ENCODE measurements at regions not wholly inside any gene's neighbourhood (a gene's known extent, or its start where the extent isn't known, plus 50 kb on each side); places are given as distances from the start of the nearest gene placed in this dataset.
"Not testable (repeated sequence)": the region's sequence is repeated elsewhere in the genome, so short reads cannot be mapped to it uniquely, and the experiment has no call there.

DNA sequence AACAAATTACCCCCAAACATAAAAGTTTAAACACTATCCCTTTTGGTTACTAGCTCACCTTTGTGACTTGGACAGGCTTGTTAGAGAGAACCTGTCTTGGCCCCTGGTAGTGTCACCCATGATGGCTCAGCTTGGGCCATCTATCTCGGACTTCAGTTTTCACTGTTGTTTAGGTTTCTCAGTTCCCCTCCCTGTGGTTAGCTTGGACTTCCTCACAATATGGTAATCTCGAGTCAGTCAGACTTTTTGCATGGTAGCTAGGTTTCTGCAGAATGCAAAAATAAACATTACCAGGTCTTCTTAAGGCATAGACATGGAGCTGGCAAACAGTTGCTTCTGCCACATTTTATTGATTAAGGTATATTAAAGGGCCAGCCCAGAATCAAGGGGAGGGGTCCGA is 324.3 kb upstream of the RORB start:
- TF ChIP-seq, protein P1, sequence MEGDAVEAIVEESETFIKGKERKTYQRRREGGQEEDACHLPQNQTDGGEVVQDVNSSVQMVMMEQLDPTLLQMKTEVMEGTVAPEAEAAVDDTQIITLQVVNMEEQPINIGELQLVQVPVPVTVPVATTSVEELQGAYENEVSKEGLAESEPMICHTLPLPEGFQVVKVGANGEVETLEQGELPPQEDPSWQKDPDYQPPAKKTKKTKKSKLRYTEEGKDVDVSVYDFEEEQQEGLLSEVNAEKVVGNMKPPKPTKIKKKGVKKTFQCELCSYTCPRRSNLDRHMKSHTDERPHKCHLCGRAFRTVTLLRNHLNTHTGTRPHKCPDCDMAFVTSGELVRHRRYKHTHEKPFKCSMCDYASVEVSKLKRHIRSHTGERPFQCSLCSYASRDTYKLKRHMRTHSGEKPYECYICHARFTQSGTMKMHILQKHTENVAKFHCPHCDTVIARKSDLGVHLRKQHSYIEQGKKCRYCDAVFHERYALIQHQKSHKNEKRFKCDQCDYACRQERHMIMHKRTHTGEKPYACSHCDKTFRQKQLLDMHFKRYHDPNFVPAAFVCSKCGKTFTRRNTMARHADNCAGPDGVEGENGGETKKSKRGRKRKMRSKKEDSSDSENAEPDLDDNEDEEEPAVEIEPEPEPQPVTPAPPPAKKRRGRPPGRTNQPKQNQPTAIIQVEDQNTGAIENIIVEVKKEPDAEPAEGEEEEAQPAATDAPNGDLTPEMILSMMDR (conservative IDR thresholded peaks at IDR 0.05; ENCODE audit: low read depth, low read length) = no peak
- no peak overlapping the region for H3K4me3 ChIP-seq (ENCODE audit: low read depth, low read length)

DNA sequence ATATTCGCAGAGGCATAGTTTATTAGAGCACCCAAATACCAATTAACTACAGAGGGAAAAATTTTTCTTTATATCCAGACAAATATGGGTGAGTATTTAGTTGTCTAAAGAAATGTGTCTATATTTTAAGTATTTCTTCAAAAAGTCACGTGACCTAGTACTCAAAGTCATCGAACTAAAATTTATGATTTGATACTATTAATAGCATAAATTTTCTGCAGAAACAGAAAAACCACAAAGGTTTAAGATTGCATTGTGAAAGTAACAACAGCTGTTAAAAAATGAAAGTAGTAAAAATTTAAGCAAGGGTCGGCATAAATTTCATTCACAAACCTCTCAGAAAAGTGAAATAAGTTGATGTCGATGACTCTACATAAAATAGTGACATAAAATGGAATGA is 323.9 kb upstream of the RORB start:
- DNase-seq (ENCODE audit: low read depth) = no peak
- H3K4me3 ChIP-seq (ENCODE audit: low read depth, low read length) = no peak overlapping the region
- TF ChIP-seq, protein P1 (conservative IDR thresholded peaks at IDR 0.05; ENCODE audit: low read depth, low read length) = no peak

More for the DNA sequence above, 324.3 kb upstream of the RORB start:
- no peak for DNase-seq (ENCODE audit: low read depth)

DNA sequence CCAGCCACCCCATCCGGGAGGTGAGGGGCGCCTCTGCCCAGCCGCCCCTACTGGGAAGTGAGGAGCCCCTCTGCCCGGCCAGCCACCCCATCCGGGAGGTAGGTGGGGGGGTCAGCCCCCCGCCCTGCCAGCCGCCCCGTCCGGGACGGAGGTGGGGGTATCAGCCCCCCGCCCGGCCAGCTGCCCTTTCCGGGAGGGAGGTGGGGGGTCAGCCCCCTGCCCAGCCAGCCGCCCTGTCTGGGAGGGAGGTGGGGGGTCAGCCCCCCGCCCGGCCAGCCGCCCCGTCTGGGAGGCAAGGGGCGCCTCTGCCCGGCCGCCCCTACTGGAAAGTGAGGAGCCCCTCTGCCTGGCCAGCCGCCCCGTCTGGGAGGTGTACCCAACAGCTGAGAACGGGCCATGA is 299.4 kb upstream of the RORB start:
- not testable (repeated sequence) for H3K4me3 ChIP-seq (ENCODE audit: low read depth, low read length); DNase-seq (ENCODE audit: low read depth)

DNA sequence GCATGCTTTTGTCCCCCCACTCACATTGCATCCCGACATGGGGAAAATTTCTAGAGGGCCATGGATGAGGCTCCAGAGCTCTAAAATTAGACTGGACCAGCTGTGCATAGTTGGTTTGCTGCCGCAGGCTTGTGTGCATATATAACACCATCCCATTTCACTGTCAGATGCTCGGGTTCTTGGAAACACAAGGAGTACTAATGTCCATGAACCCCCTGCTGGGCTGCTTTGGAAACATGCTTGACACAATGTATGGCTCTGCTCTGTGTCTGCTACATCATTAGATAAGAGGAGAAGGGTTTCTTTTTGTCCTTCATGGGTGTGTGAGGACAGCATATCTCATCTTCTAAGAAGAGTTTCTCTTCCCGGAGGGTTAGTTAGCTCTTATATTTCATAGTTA is 292.1 kb upstream of the RORB start:
- H3K4me3 ChIP-seq (ENCODE audit: low read depth, low read length) = no peak overlapping the region
- TF ChIP-seq, protein P1 (conservative IDR thresholded peaks at IDR 0.05; ENCODE audit: low read depth, low read length) = peak; percentile 2
- DNase-seq (ENCODE audit: low read depth) = no peak

DNA sequence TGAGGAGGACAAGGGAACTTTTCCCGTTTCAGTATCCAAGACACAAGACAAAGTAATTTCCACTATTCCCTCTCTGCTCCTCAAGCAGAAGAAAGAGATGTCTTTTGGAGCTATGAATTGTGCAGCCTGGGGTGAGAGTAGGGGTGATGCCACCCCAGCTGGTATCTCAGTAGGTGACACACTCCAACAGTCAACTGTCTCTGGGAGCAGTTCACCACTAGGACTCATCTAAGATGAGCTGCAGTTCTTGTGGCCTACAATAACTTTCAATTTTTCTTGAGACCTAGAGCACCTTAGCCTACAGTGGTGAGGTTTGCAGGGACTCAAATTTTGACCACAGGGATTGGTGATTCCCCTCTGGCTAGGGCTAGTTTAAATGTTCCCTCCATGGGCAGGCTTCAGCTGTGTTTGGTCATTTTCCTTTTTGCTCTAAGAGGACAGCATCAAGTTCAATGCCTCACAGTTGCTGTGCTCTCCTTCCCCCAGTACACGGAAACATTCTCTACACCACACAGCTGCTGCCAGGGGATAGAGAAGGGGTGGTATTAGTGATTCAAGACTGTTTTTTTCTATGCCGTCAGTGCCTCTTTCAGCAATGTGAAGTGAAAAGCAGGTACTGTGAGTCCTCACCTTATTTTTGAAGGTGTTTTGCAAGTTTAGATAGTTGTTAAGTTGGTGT is 278.6 kb upstream of the RORB start:
- TF ChIP-seq, protein P1 (conservative IDR thresholded peaks at IDR 0.05; ENCODE audit: low read depth, low read length) = no peak
- no peak for DNase-seq (ENCODE audit: low read depth)
- H3K4me3 ChIP-seq (ENCODE audit: low read depth, low read length) = no peak overlapping the region

DNA sequence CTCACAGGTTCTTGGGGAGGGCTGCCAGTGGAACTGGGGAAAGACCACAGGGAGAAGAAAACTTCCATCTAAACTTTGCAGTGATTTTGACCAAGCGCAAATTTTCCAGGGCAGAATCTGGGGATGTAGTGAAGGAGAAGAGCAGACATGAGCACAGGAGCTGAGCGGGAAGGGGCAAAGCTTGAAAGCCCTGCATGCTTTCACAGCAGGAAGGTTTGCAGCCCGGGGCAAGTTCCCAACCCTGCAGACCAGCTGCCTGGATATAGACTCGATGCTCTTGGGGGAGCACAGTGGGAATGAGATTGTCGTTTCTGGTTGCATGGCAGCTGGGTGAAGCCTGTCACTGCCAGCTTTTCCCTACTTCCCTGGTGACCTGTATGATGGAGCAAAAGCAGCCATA is 276.8 kb upstream of the RORB start:
- TF ChIP-seq, protein P1 (conservative IDR thresholded peaks at IDR 0.05; ENCODE audit: low read depth, low read length) = no peak
- no peak for DNase-seq (ENCODE audit: low read depth)

DNA sequence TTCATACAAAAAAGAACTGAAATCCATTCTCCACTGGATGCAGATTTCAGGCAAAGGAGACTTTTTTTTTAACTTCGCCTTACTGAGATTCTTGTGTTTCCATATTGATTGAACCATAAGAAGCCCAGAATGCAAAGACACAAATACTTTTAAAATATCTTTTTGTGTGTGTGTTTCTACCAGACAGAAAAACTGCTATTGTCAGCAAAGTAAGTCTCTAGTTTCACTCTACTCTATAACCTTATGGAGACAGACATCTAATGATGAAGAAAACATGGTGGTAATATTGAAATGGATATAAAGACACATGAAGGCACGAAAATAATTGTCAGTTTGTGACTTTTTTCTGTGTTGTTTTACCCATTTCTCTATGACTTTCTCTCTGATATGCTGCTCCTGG is 260.3 kb upstream of the RORB start:
- no peak for DNase-seq (ENCODE audit: low read depth)
- TF ChIP-seq, protein P1 (conservative IDR thresholded peaks at IDR 0.05; ENCODE audit: low read depth, low read length) = no peak
- no peak overlapping the region for H3K4me3 ChIP-seq (ENCODE audit: low read depth, low read length)

More for the DNA sequence above, 276.8 kb upstream of the RORB start:
- H3K4me3 ChIP-seq (ENCODE audit: low read depth, low read length) = no peak overlapping the region
